H1 (cell line): ENCODE measurements at regions not wholly inside any gene's neighbourhood (a gene's known extent, or its start where the extent isn't known, plus 50 kb on each side); places are given as distances from the start of the nearest gene placed in this dataset.

Source experiments
- ATF3 ChIP-seq: IDR thresholded peaks from 2 replicates; pipeline ENCODE4 v1.6.1; 2011; ENCODE audit warnings: low read depth, mild to moderate bottlenecking, low read length; ENCODE audit not compliant: insufficient read depth
- BCL11A ChIP-seq, 2 experiments: IDR thresholded peaks; one replicate each; pipeline ENCODE4 v1.6.1; 2011; ENCODE audit warnings: low read depth in 2 of 2, low read length in 2 of 2, mild to moderate bottlenecking in 2 of 2
- CBX8 ChIP-seq: fragments of 300-800, 300-1000 bp; sonication (generic); IDR thresholded peaks from 2 replicates; pipeline ENCODE4 v1.7.1; 2016; ENCODE audit warnings: low read depth, low read length, borderline replicate concordance
- CHD2 ChIP-seq: IDR thresholded peaks from 2 replicates; pipeline ENCODE4 v1.6.1; 2012; ENCODE audit warnings: low read length, improper control_type of control experiment
- CTCF ChIP-seq, 3 experiments: IDR thresholded peaks; 1 replicate in 2 of 3; 2 replicates in 1 of 3; pipeline versions ENCODE4 v1.5.1 to v1.6.1; 2011; ENCODE audit warnings: low read length in 3 of 3, mild to moderate bottlenecking in 3 of 3, inconsistent platforms in 2 of 3, low read depth in 1 of 3, moderate library complexity in 1 of 3; ENCODE audit not compliant: insufficient read depth in 1 of 3; ENCODE audit errors: control extremely low read depth in 1 of 3
- HDAC6 ChIP-seq: IDR thresholded peaks from one replicate; pipeline ENCODE4 v1.7.1; 2012; ENCODE audit warnings: low read depth, mild to moderate bottlenecking, inconsistent platforms, low read length, moderate library complexity
- JUN ChIP-seq: IDR thresholded peaks from 2 replicates; pipeline ENCODE4 v1.6.1; 2011; ENCODE audit warnings: low read depth, mild to moderate bottlenecking, improper control_type of control experiment, low read length
- MAX ChIP-seq: IDR thresholded peaks from 2 replicates; pipeline ENCODE4 v1.6.1; 2012; ENCODE audit warnings: inconsistent platforms
- POLR2A ChIP-seq, 2 experiments: IDR thresholded peaks; 1 replicate in 1 of 2; 2 replicates in 1 of 2; pipeline ENCODE4 v1.6.1; 2011; ENCODE audit warnings: low read depth in 2 of 2, low read length in 2 of 2, mild to moderate bottlenecking in 2 of 2; ENCODE audit errors: control extremely low read depth in 1 of 2
- TAF1 ChIP-seq: IDR thresholded peaks from 2 replicates; pipeline ENCODE4 v1.6.1; 2011; ENCODE audit warnings: mild to moderate bottlenecking, low read depth, low read length
- TEAD4 ChIP-seq: IDR thresholded peaks from 2 replicates; pipeline ENCODE4 v1.6.1; 2012; ENCODE audit warnings: low read depth, low read length, inconsistent platforms, mixed read lengths
- YY1 ChIP-seq: IDR thresholded peaks from 2 replicates; pipeline ENCODE4 v1.6.1; 2011; ENCODE audit warnings: low read depth, mild to moderate bottlenecking, low read length
- ZNF274 ChIP-seq: IDR thresholded peaks from 2 replicates; pipeline ENCODE4 v1.7.0; 2012; ENCODE audit warnings: low read length, borderline replicate concordance; ENCODE audit errors: extremely low read depth

GRCh38 chr2:48107326-48107925 is 201.1 kb upstream of the FBXO11 start:
- TF ChIP-seq MAX (no peak), CTCF (IDR thresholded peaks at IDR 0.05; ENCODE audit: control extremely low read depth in 1 of 3, insufficient read depth in 1 of 3, low read depth in 1 of 3, low read length in 3 of 3) (no peak), ATF3 (no peak), POLR2A (IDR thresholded peaks at IDR 0.05; ENCODE audit: control extremely low read depth in 1 of 2, low read depth in 2 of 2, low read length in 2 of 2) (no peak), ZNF274 (no peak), HDAC6 (no peak), YY1 (no peak), CBX8 (no peak), TEAD4 (no peak), JUN (no peak), TAF1 (no peak), CHD2 (no peak), BCL11A (IDR thresholded peaks at IDR 0.05; ENCODE audit: low read depth in 2 of 2, low read length in 2 of 2) (no peak)
